Nucleus accumbens (tissue), 56 donors: ENCODE measurements at regions not wholly inside any gene's neighbourhood (a gene's known extent, or its start where the extent isn't known, plus 50 kb on each side); places are given as distances from the start of the nearest gene placed in this dataset.

Source experiments
- DNase-seq, 56 donors: peaks; one replicate each; lab custom pipeline; 2025; lab: John Stamatoyannopoulos, UW

GRCh38 chr3:139738697-139739096 lies 60.9 kb upstream of the NMNAT3 start:
- DNase-seq, result no peak

GRCh38 chr3:139737682-139738361 lies 60.0 kb upstream of the NMNAT3 start:
- DNase-seq, result no peak

GRCh38 chr3:139735191-139735590 lies 57.4 kb upstream of the NMNAT3 start:
- no peak for DNase-seq

- no peak for DNase-seq
These were observed 55.0 kb upstream of the NMNAT3 start for GRCh38 chr3:139732729-139733128.

GRCh38 chr3:139729300-139729699 lies 51.5 kb upstream of the NMNAT3 start:
- no peak for DNase-seq

GRCh38 chr3:139728414-139728813 lies 50.6 kb upstream of the NMNAT3 start:
- DNase-seq, result no peak
